SK-N-DZ (cell line): ENCODE measurements at regions not wholly inside any gene's neighbourhood (a gene's known extent, or its start where the extent isn't known, plus 50 kb on each side); places are given as distances from the start of the nearest gene placed in this dataset.
A peak's percentile ranks its signal among the peaks of the same experiment; 100 is the strongest.
"Not testable (repeated sequence)": the region's sequence is repeated elsewhere in the genome, so short reads cannot be mapped to it uniquely, and the experiment has no call there.

Experiments
- DNase-seq: peaks from one replicate; pipeline ENCODE4 v3.0.0-alpha.2; 2015; ENCODE audit warnings: low spot score

GRCh38 chr16:75837264-75837663, 111.0 kb upstream of the CPHXL start:
- DNase-seq: no peak

DNA sequence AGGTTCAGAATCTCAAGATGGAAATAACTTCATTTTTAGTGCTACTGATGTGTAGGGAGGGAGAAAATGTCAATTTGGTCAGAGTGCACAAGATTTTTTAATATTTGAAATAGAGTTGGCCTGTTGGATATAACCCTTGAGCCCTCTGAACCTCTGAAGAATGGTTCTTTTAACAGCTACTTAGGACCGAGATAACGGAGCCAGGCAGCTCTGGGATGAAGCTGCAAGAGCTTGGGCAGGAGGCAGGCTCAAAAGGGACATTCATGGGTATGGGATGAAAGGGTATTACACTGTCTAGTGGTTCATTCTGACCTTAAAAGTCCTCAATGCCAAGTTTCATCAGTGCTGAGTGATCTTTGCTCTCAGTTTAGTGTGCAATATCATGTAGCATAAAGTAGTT, 111.4 kb upstream of the CPHXL start:
- no peak for DNase-seq

- no peak for DNase-seq
Observed at GRCh38 chr16:75841517-75841916, 115.2 kb upstream of the CPHXL start.

- DNase-seq: no peak
Observed at GRCh38 chr16:75847172-75847571, 120.9 kb upstream of the CPHXL start.

DNA sequence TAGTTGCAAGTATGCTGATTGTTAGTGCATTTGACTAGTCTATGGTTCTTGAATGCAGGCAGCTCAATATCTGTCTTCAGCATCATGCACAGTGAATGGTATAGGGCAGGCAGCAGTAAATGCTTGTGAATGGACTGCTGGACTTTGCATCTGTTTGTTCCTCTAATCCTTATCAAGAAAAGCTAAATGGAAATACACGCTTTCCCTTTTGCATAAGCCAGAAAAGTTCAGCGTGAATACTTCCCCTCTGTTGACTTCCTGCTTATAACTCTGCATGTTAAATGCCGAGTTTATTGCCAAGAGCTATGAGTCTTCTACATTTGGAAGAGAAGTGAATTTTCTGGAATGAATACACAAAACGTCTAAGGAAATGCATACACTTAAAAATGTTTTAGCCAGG, 127.9 kb upstream of the CPHXL start:
- DNase-seq: no peak

GRCh38 chr16:75860326-75861053, 134.2 kb upstream of the CPHXL start:
- DNase-seq: peak; percentile 94

DNA sequence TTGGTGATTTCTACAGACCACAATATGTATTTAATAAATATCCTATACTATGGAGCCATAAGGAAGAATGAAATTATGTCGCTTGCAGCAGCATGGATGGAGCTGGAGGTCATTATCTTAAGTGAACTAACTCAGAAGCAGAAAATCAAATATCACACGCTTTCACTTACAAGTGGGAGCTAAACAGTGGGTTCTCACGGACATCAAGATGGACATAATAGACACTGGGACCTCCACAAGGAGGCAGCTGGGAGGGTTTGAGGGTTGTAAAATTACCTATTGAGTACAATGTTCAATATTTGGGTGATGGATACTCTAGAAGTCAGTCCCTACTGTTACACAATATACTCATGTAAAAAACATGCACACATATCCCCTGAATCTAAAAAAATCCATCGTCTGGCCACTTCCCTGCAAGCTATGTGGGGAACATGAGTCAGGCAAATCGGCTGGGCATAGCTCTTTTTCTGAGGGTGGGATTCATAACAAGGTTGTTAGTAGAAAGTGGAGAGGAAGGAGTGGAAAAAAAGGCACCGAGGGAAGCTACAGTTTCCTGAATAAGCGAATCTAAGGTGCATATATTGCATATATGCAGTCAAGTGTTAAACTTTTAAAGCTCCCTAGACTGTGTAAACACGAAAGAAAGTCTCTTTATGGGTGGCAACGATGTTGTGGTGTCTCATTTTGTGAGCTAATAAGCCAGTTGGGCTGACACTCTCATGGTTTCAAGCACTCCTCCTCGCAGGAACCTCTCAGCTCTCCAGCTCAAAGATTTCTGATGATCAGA, 135.2 kb upstream of the CPHXL start:
- no peak for DNase-seq

- DNase-seq: peak; percentile 26
Observed at GRCh38 chr16:75862098-75862386, 135.8 kb upstream of the CPHXL start.

DNA sequence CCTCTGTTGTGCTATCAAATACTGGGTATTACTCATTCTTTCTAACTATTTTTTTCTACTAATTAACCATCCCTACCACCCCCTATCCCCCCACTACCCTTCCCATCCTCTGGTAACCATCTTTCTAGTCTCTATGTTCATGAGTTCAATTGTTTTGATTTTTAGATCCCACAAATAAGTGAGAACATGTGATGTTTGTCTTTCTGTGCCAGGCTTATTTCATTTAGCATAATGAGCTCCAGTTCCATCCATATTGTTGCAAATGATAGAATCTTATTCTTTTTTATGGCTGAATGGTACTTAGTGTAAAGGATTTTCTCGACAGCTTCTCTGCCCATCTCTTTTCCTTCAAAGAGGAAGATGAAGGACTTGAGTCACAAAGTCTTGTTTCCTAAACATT, 138.0 kb upstream of the CPHXL start:
- DNase-seq: no peak

- peak; percentile 42 for DNase-seq
Observed at GRCh38 chr16:75865736-75866135, 139.4 kb upstream of the CPHXL start.

DNA sequence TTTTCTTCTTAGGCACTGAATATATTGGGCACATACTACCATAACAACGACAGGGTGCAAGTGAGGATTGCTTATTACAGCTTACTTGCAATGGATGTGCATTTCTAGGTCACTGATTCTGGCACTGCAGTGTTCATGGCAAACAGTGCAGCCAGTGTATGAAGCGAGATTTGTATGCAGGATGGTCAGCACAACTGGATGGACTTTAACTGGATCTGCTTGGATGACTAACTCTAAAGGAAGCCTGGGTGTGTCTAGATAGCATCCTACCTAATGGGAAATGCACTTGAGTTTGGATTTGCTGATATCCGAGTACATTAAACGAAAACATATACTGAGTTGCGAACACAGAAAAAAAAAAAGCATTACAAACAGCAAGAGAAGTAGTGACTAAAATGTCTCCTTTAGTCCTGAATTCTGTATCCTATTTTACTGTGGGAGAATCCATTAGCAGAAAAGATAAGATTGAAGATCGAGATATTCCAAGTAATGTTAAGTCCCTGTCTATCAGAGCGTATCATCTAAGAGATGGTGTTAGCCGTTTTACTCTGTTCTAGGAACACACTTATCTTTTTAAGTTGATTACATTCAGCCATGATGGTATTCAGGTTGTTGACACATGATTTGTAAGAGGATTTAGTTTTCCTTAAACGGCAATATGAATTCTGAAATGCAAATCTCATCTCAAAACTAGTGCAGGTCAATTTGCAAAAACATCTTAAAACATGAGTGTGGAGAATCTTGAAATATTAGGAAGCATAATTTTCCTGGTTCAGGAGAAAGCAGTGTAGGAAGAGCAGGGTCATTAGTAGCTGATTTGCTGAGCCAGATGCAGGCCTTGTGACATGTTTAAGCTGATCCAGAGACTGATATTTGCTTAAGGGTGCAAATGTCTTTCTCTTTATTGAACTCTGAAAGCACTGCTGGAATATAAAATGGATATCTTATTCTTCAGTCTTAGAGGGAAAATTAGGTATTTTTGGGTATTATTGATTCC, 142.6 kb upstream of the CPHXL start:
- DNase-seq: peak; percentile 82

- DNase-seq: not testable (repeated sequence)
Observed at GRCh38 chr16:75881280-75881679, 155.0 kb upstream of the CPHXL start.

DNA sequence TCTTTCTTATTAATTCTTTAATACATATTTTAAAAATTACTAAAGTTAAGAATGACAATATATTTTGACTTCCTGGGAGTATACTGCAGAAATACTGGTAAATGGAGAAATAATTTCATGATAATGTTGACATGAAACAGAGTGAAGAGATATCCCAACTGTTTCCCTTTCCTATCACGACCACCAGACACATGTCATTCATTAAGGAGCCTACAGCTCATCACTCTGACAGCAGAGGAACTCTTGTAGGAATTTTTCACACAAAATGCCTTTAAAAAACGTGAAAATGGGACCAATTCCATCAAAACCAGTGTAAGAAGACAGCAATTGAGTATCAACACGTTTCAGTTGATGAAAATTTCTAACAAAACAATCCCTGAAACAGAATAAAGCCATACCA, 172.9 kb upstream of the CPHXL start:
- DNase-seq: no peak

GRCh38 chr16:75908331-75909117, 182.2 kb upstream of the CPHXL start:
- no peak for DNase-seq

GRCh38 chr16:75909746-75910145, 183.5 kb upstream of the CPHXL start:
- DNase-seq: no peak

- no peak for DNase-seq
Observed at GRCh38 chr16:75911896-75912295, 185.6 kb upstream of the CPHXL start.

GRCh38 chr16:75913958-75914357, 187.7 kb upstream of the CPHXL start:
- no peak for DNase-seq

GRCh38 chr16:75916451-75916850, 190.2 kb upstream of the CPHXL start:
- no peak for DNase-seq

- no peak for DNase-seq
Observed at GRCh38 chr16:75918109-75918508, 191.8 kb upstream of the CPHXL start.

DNA sequence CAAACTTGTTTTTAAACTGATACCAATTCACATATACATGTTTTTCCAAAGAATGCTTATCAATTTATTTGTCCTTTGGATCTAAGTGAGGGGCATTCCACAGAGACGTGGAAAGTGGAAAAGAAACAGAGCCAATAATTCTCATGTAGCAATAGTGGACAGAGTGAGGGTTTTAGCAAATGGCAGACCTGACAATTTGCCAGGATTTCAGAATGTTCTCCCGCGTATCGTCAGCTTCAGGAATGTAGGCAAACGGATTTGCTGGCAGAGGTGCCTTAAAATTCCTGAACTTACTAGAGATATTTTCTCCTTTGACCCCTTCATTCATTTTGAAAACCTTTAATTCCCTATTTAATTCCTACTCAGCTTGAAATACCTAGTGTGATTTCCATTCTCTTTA, 193.4 kb upstream of the CPHXL start:
- no peak for DNase-seq

DNA sequence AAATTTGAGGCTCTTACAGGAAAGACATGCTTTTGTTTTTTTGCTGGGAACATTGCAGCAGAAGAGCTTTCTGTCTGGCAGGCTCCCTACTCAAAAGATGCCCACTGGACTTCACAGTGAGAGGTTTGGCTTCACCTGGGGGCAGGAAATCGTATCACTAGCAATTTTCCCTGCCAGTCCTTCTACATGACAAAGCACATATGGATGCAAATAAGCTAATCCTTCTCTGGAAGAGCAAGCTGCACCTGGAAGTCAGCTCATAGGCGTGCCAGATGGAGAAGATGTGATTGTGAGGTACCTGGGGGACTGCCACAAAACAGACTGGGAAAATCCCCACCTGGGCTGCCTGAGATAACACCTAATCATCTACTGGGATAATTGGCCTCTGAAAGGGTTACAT, 195.0 kb upstream of the CPHXL start:
- no peak for DNase-seq
